ENCODE measurements at regions not wholly inside any gene's neighbourhood (a gene's known extent, or its start where the extent isn't known, plus 50 kb on each side); places are given as distances from the start of the nearest gene placed in this dataset.
A peak's percentile ranks its signal among the peaks of the same experiment; 100 is the strongest.

DNA sequence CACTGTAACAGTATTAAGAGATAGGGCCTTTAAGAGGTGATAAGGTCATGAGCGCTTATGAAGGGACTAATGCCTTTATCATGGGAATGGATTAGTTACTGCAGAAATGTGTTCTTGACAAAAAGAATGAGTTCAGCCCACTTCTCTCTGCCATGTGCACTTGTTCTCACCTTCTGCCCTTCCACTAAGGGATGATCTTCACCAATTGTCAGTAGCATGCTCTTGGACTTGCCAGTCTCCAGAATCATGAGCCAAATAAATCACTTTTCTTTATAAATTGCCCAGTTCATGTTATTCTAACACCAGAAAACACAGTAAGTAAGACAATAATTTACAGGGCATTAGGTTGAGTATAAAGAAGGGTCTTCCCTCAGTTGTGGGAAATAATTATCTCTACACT lies 189.1 kb downstream of the CRPPA start:
- no peak for DNase-seq (ENCODE audit: low read depth in 2 of 2)

DNA sequence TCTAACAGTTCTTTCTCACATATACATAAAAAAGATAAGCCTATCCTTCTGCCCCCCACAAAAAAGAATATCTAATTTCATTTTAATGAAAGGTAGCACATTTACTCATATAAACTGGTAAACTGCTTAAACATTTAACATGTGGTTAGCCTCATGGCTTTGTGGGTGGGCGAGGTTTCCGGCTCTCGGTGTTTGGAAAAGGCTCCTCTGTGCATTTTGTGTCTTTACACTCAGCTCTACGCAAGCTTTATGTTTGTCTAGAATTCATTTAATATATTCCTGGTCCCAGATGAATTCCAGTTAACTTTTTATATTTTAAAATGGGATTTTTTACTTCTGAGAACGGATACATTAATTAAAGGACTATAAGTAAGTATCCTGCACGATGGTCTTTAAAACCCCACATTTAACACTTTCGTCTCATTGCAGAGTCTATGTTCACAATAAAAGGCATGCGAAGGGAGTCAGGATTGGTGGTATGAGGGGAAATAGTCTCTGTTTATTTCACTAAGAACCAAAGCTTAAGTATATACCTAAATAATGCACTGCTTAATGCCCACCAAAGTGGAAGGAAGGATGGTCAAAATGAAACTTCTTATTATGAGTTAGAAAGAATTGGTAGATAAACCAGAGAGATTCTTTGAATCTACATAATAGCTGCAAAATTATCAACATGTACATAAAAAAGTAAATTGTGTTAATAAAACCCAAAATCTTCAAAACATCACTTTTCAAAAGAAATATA lies 197.2 kb downstream of the CRPPA start:
- no peak for DNase-seq (ENCODE audit: low read depth in 2 of 2)

- no peak for DNase-seq (ENCODE audit: low read depth in 2 of 2)
Observed at GRCh38 chr7:16212610-16213009, 208.7 kb downstream of the CRPPA start.

DNA sequence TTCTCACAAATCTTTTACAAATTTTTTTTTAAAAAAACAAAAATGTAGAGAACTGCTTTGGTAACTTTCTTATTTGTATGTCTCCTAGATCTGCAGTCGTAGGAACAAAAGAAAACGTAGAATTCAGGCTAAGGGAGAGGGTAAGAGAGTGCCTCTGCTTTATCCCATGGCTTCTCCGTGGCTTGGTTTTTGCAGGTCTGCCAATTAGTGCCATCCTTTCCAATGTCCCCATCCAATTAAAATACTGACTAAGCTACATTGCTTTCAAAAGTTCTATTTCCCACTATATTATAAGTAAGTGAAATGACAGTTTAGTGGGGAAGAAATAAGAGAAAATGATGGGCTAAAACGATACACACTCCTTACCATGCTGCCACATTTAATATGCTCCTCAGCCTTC lies 209.3 kb downstream of the CRPPA start:
- no peak for DNase-seq (ENCODE audit: low read depth in 2 of 2)

DNA sequence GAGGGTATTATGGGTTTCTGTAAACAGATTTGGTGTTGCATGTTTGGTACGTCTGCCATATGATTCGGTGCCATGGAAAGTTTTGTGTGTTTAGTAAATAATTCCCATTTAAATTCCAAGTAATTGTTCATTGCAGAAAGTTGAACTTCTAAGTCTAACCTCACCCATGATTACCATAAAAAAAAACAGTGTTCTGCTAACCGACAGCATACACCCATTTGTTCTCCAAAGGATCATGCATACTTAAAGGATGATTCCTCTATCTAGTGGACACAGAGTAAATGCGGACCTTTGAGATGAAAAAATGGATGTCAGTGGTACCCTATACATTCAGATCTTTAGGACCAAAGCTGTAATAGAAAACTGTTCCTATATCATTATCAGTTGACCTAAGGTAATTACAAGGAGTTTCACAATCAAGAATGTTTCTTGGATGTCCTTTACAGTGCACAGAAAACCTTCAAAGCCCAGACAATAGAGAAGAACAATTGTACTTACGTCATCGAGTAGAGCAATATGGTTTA lies 209.9 kb downstream of the CRPPA start:
- no peak for DNase-seq (ENCODE audit: low read depth in 2 of 2)

GRCh38 chr7:16210171-16210570 lies 211.2 kb downstream of the CRPPA start:
- no peak for DNase-seq (ENCODE audit: low read depth in 2 of 2)

DNA sequence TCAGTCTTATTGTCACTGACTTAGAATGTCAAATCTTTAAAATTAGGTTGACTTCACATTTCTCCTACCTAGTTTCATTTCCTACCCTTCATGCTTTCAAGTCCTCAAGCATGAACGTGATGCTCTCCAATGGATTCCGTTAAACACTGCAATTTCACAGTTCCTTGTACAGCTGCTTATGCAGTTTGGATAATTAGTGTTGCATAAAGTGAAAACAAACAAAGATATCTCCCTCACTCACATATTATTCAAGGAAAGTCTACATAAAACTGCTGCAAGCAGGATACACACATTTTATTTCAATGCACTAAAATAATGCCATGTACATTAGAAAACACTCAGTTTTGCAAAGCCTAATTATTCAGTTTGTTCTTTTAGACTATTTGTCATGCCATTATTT lies 214.0 kb downstream of the CRPPA start:
- DNase-seq (ENCODE audit: low read depth in 2 of 2), result no peak

GRCh38 chr7:16205466-16205865 lies 215.9 kb downstream of the CRPPA start:
- DNase-seq (ENCODE audit: low read depth in 2 of 2), result no peak

GRCh38 chr7:16204953-16205352 lies 216.4 kb downstream of the CRPPA start:
- DNase-seq (ENCODE audit: low read depth in 2 of 2), result no peak

DNA sequence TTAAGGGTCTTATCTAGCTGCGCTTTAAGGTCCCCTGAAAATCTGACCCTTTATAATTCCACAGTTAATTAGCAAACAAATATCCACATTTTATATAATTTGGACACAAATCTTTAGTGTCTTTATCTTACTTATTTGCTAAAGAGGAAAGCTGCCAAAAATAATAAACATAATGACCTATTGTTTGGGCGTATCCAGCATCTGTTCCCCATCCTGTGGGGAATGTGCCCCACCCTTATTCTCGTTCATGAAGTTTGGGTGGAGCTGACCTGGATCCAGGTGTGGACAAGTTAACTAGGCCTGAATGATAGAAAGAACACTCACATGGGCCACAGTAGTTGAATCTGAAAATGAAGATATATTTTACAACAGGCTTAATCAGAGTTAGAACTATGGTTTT lies 218.3 kb downstream of the CRPPA start:
- DNase-seq (ENCODE audit: low read depth in 2 of 2), result no peak

GRCh38 chr7:16202303-16202702 lies 219.0 kb downstream of the CRPPA start:
- DNase-seq (ENCODE audit: low read depth in 2 of 2), result no peak

- no peak for DNase-seq (ENCODE audit: low read depth in 2 of 2)
Observed at GRCh38 chr7:16200591-16200990, 220.7 kb downstream of the CRPPA start.

DNA sequence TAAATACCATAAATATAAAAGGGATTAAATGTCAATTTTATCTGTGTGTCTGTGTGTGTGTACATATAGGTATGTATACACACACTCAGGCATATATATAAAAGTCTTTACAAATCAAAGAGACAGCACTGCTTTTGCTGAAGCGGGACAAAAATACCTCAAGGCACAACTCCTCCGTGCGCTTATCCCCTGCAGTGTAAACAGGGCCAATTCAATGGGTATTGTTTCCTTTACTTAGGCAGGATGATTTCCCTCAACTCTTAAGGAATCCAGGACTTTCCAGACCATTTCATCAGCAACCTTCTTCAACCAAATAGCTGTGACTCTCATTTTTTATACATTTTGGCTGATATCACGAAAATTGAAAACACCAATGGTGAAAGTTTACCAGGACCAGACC lies 227.7 kb downstream of the CRPPA start:
- no peak for DNase-seq (ENCODE audit: low read depth in 2 of 2)

- peak; percentile 35 to 48 for DNase-seq (ENCODE audit: low read depth in 2 of 2)
Observed at GRCh38 chr7:16189026-16189715, 232.2 kb downstream of the CRPPA start.

- DNase-seq (ENCODE audit: low read depth in 2 of 2), result peak in 1 of 2 experiments; percentile 3
Observed at GRCh38 chr7:16187131-16187530, 234.2 kb downstream of the CRPPA start.

DNA sequence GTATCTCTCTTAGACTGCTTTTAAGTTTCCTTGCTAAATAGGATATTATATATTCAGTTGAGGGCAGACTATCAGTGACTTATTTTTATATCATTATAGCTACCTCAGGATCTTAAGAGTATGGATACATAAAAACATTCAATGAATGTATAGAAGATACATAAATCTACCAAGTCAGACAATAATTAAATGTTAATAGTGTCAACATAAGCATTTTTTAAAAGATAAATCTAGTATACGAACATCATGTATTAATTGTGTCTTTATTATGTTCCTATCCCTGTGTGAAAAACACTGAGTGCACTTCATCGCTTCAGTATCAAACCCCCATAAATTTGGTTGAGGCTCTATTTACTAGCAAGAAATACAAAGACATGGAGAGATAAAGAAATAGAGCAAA lies 242.8 kb downstream of the CRPPA start:
- DNase-seq (ENCODE audit: low read depth in 2 of 2), result no peak

DNA sequence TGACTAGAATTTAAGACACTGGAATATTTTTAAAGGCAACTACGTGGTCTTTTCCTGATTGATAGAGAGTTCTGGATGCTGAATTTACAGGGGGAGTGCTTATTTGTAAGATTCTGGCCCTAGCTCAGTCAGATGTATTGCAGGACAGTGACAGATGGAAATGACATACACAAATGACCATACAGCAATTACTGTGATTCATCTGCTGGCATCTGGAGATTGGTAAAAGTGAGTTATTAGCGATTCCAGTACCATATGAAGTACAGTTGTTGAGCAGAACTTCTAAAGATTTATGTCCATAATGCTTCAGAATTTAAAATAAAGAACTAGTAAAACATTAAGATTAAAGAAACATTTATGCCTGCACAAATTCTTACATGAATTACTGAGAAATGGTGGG lies 243.2 kb downstream of the CRPPA start:
- DNase-seq (ENCODE audit: low read depth in 2 of 2), result no peak

- no peak for DNase-seq (ENCODE audit: low read depth in 2 of 2)
Observed at GRCh38 chr7:16174253-16174652, 247.1 kb downstream of the CRPPA start.

DNA sequence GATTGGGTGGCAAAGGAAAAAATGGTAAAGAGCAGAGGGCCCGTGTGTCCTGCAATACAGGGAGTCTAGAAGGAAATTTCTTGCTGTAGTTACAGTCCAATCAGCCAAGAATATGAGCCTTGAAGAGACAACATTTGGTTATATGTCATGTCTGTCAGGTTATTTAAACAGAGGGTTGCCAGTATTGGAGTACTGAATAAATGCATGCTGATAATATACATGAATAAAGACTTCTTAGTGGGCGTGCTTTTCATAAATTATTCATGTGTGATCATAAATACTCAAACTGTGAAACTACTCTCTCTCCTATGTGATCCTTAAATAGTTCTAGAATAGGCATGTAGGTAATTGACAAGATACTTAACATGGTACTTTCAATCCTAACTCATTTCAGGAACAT lies 249.0 kb downstream of the CRPPA start:
- no peak for DNase-seq (ENCODE audit: low read depth in 2 of 2)

GRCh38 chr7:16171928-16172327 lies 249.4 kb downstream of the CRPPA start:
- DNase-seq (ENCODE audit: low read depth in 2 of 2), result no peak

GRCh38 chr7:16170671-16171070 lies 250.7 kb downstream of the CRPPA start:
- no peak for DNase-seq (ENCODE audit: low read depth in 2 of 2)

- DNase-seq (ENCODE audit: low read depth in 2 of 2), result no peak
Observed at GRCh38 chr7:16169537-16169936, 251.8 kb downstream of the CRPPA start.

DNA sequence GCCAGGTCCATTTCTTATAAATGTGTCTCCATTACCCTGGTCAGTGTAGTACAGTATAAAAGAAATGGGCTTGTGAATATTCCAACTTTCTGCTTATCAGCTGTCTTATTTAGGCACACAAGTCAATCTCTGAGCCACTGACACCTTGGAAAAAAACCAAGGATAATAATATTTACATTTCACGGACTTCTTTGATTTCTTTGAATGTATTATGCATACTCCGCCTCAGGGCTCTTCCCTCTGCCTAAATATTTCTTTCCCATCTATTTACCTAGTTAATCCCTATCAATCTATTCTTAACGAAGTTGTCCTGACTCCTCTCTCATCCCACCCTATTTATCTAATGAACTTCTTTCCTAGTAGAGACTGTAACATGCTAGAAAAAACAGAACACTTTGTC lies 253.8 kb downstream of the CRPPA start:
- DNase-seq (ENCODE audit: low read depth in 2 of 2), result no peak

Data from fibroblast of skin of left quadriceps (primary cell).